Keratinocyte (primary cell): ENCODE measurements at regions not wholly inside any gene's neighbourhood (a gene's known extent, or its start where the extent isn't known, plus 50 kb on each side); places are given as distances from the start of the nearest gene placed in this dataset.
"Not testable (repeated sequence)": the region's sequence is repeated elsewhere in the genome, so short reads cannot be mapped to it uniquely, and the experiment has no call there.

ENCODE experiments used
- DNase-seq: peaks from one replicate; pipeline ENCODE4 v3.0.0-alpha.2; 2011; ENCODE audit warnings: low read depth, missing footprints, low spot score
- FAIRE-seq: peaks from 2 replicates; lab custom pipeline; 2011; peaks lifted over from hg19 to GRCh38; lab: Jason Lieb, UNC
- H2AFZ ChIP-seq: 2 replicates; pipeline ENCODE4 v1.6.0; 2012; ENCODE audit warnings: low read length, control low read depth, inconsistent platforms; ENCODE audit not compliant: control insufficient read depth
- H3K27ac ChIP-seq: 2 replicates; pipeline ENCODE4 v1.5.1; 2011; ENCODE audit warnings: low read length; ENCODE audit not compliant: control insufficient read depth, insufficient read depth
- H3K27me3 ChIP-seq: 3 replicates; pipeline ENCODE4 v1.6.0; 2011; ENCODE audit warnings: low read length; ENCODE audit not compliant: control insufficient read depth, insufficient read depth; ENCODE audit errors: extremely low read depth
- H3K36me3 ChIP-seq, 2 experiments: 2 replicates in 1 of 2; 3 replicates in 1 of 2; pipeline ENCODE4 v1.5.1; 2011; ENCODE audit warnings: low read length in 2 of 2, mild to moderate bottlenecking in 1 of 2; ENCODE audit not compliant: control insufficient read depth in 2 of 2, insufficient read depth in 2 of 2; ENCODE audit errors: extremely low read depth in 1 of 2
- H3K4me1 ChIP-seq: 3 replicates; pipeline ENCODE4 v1.5.1; 2011; ENCODE audit warnings: low read length; ENCODE audit not compliant: control insufficient read depth, insufficient read depth; ENCODE audit errors: extremely low read depth
- H3K4me2 ChIP-seq: 3 replicates; pipeline ENCODE4 v1.6.0; 2011; ENCODE audit warnings: low read depth, low read length; ENCODE audit not compliant: control insufficient read depth, insufficient read depth; ENCODE audit errors: extremely low read depth
- H3K4me3 ChIP-seq, 3 experiments: fragments of 200-600 bp in 1 of 3; sonication (generic) in 1 of 3; 2 replicates in 2 of 3; 3 replicates in 1 of 3; pipeline ENCODE4 v1.5.1; 2011 to 2016; ENCODE audit warnings: low read length in 3 of 3, mild to moderate bottlenecking in 3 of 3, control low read depth in 2 of 3, inconsistent platforms in 1 of 3, low read depth in 1 of 3, mixed read lengths in 1 of 3, mixed run types in 1 of 3, moderate library complexity in 1 of 3; ENCODE audit not compliant: control insufficient read depth in 2 of 3, insufficient read depth in 2 of 3; ENCODE audit errors: extremely low read depth in 1 of 3
- H3K79me2 ChIP-seq: 2 replicates; pipeline ENCODE4 v1.6.0; 2012; ENCODE audit warnings: low read length; ENCODE audit not compliant: control insufficient read depth, insufficient read depth
- H3K9ac ChIP-seq: 3 replicates; pipeline ENCODE4 v1.6.0; 2011; ENCODE audit warnings: low read length; ENCODE audit not compliant: control insufficient read depth, insufficient read depth; ENCODE audit errors: extremely low read depth
- H3K9me1 ChIP-seq: 3 replicates; pipeline ENCODE4 v1.6.0; 2011; ENCODE audit warnings: low read length; ENCODE audit not compliant: control insufficient read depth, insufficient read depth; ENCODE audit errors: extremely low read depth
- H3K9me3 ChIP-seq: 2 replicates; pipeline ENCODE4 v1.5.1; 2012; ENCODE audit warnings: low read depth, low read length; ENCODE audit not compliant: control insufficient read depth
- H4K20me1 ChIP-seq: 3 replicates; pipeline ENCODE4 v1.6.0; 2011; ENCODE audit warnings: low read length; ENCODE audit not compliant: control insufficient read depth, insufficient read depth; ENCODE audit errors: extremely low read depth
- EZH2 ChIP-seq: IDR thresholded peaks from one replicate; pipeline ENCODE4 v1.6.1; 2012; ENCODE audit warnings: inconsistent platforms, mild to moderate bottlenecking, low read length, moderate library complexity
- dilution Hi-C: fragments of 300-500 bp; cut with MboI; formaldehyde crosslinking; loops from one replicate; pipeline ENCODE4 v1.7.0; 2020; ENCODE audit warnings: low sequenced_read_pairs; ENCODE audit not compliant: extremely low pct_ligation_motif_present
- TF ChIP-seq, protein P1 (sequence below), 3 experiments: IDR thresholded peaks in 1 of 3; conservative IDR thresholded peaks in 1 of 3; optimal IDR thresholded peaks in 1 of 3; 2 replicates in 2 of 3; 3 replicates in 1 of 3; pipeline versions ENCODE3 to v1.5.1; 2011; ENCODE audit warnings: low read length in 3 of 3, mild to moderate bottlenecking in 3 of 3, moderate library complexity in 2 of 3, control low read depth in 1 of 3, inconsistent platforms in 1 of 3; ENCODE audit not compliant: insufficient read depth in 2 of 3; ENCODE audit errors: extremely low read depth in 1 of 3

DNA sequence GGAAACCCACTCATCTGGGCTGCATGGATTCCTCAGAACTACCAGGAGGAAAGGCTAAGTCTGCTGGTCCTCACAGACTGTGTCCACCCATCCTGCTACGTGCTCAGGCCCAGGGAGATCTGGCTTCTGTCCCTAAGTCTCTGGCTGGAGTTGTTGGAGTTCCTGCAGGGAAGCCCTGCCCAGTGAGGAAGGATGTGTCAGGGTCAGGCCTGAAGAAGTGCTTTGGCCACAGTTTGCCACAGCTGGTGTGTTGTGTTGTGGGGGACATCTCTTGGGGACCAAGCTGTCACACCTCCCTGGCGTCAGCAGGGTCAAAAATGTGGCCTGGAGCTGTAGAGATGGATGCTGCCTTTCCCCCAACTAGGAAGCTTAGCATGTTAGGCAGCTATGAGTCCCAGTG lies 684.7 kb downstream of the METTL15 start:
- TF ChIP-seq, protein P1, sequence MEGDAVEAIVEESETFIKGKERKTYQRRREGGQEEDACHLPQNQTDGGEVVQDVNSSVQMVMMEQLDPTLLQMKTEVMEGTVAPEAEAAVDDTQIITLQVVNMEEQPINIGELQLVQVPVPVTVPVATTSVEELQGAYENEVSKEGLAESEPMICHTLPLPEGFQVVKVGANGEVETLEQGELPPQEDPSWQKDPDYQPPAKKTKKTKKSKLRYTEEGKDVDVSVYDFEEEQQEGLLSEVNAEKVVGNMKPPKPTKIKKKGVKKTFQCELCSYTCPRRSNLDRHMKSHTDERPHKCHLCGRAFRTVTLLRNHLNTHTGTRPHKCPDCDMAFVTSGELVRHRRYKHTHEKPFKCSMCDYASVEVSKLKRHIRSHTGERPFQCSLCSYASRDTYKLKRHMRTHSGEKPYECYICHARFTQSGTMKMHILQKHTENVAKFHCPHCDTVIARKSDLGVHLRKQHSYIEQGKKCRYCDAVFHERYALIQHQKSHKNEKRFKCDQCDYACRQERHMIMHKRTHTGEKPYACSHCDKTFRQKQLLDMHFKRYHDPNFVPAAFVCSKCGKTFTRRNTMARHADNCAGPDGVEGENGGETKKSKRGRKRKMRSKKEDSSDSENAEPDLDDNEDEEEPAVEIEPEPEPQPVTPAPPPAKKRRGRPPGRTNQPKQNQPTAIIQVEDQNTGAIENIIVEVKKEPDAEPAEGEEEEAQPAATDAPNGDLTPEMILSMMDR (optimal IDR thresholded peaks at IDR 0.05 in 1 of 3, IDR thresholded peaks at IDR 0.05 in 1 of 3, conservative IDR thresholded peaks at IDR 0.05 in 1 of 3; ENCODE audit: extremely low read depth in 1 of 3, insufficient read depth in 2 of 3, low read length in 3 of 3) = no peak
- no peak for TF ChIP-seq EZH2
- dilution Hi-C loops = no loop called here
- no peak overlapping the region for H3K27ac ChIP-seq
- DNase-seq = no peak
- H3K4me2 ChIP-seq = no peak overlapping the region
- FAIRE-seq = no peak
- H2AFZ ChIP-seq = no peak overlapping the region
- H3K4me3 ChIP-seq = no peak overlapping the region
- H3K27me3 ChIP-seq = no peaks in the 10 kb centered on the region
- H4K20me1 ChIP-seq = no peaks in the 10 kb centered on the region
- no peaks in the 10 kb centered on the region for H3K36me3 ChIP-seq
- H3K79me2 ChIP-seq = no peaks in the 10 kb centered on the region
- H3K4me1 ChIP-seq = no peaks in the 10 kb centered on the region
- no peak overlapping the region for H3K9ac ChIP-seq
- no peaks in the 10 kb centered on the region for H3K9me1 ChIP-seq
- no peaks in the 10 kb centered on the region for H3K9me3 ChIP-seq

DNA sequence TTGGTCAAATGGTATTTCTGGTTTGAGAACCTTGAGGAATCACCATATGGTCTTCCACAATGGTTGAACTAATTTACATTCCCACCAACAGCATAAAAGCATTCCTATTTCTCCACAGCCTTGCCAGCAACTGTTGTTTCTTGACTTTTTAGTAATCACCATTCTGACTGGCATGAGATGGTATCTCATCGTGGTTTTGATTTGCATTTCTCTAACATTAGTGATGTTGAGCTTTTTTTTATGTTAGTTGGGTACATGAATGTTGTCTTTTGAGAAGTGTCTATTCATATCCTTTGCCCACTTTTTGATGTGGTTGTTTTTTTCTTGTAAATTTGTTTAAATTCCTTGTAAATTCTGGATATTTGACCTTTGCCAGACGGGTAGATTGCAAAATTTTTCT lies 679.7 kb downstream of the METTL15 start:
- dilution Hi-C loops, H2AFZ ChIP-seq, H3K27me3 ChIP-seq, H3K9me1 ChIP-seq, H3K79me2 ChIP-seq, H3K36me3 ChIP-seq, H4K20me1 ChIP-seq, H3K4me2 ChIP-seq, H3K4me1 ChIP-seq, FAIRE-seq, H3K4me3 ChIP-seq, H3K9me3 ChIP-seq, DNase-seq, H3K9ac ChIP-seq, H3K27ac ChIP-seq: not testable (repeated sequence)

DNA sequence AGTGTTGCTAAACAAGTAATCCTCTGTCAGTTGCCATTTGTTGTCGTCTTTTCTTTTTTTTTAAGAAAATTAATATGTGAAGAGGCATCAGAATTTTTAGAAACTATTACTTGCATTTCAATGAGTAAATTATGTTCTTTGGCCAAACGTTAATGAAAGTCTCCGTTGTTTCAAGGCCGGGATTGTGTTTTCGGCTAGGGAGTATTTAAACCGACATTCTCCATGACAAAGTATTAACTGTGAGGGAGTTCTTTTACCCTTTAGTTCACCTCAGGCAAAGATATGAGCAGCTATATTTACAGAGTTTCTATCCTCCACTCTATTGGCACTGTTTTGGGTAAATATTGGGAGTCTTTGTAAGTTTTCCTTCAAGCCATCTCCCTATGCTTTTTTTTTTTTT lies 668.9 kb downstream of the METTL15 start:
- TF ChIP-seq, protein P1 (optimal IDR thresholded peaks at IDR 0.05 in 1 of 3, IDR thresholded peaks at IDR 0.05 in 1 of 3, conservative IDR thresholded peaks at IDR 0.05 in 1 of 3; ENCODE audit: extremely low read depth in 1 of 3, insufficient read depth in 2 of 3, low read length in 3 of 3) = no peak
- no peak for TF ChIP-seq EZH2
- no peaks in the 10 kb centered on the region for H3K9me1 ChIP-seq
- no peaks in the 10 kb centered on the region for H3K79me2 ChIP-seq
- no peak for FAIRE-seq
- no peak overlapping the region for H3K9ac ChIP-seq
- H4K20me1 ChIP-seq = no peaks in the 10 kb centered on the region
- H3K4me1 ChIP-seq = no peaks in the 10 kb centered on the region
- no peak overlapping the region for H2AFZ ChIP-seq
- DNase-seq = no peak
- H3K4me2 ChIP-seq = no peak overlapping the region
- H3K36me3 ChIP-seq = no peaks in the 10 kb centered on the region
- no peak overlapping the region for H3K4me3 ChIP-seq
- no peaks in the 10 kb centered on the region for H3K27me3 ChIP-seq
- no peak overlapping the region for H3K27ac ChIP-seq
- dilution Hi-C loops = no loop called here
- H3K9me3 ChIP-seq = peaks cover 1% of the 10 kb centered on the region
